ENCODE measurements at regions not wholly inside any gene's neighbourhood (a gene's known extent, or its start where the extent isn't known, plus 50 kb on each side); places are given as distances from the start of the nearest gene placed in this dataset.

GRCh38 chr12:92601176-92601575 lies 101.6 kb upstream of the PLEKHG7 start:
- H3K4me3 ChIP-seq (ENCODE audit: severe bottlenecking): no peak overlapping the region
- no peaks in the 10 kb centered on the region for H3K27me3 ChIP-seq (ENCODE audit: insufficient read depth, poor library complexity, severe bottlenecking)
- no peak for DNase-seq (ENCODE audit: low spot score)
- no peaks in the 10 kb centered on the region for H3K36me3 ChIP-seq (ENCODE audit: low read depth)
- H3K4me1 ChIP-seq (ENCODE audit: insufficient read depth, poor library complexity, severe bottlenecking): peaks cover 34% of the 10 kb centered on the region
- H3K9me3 ChIP-seq (ENCODE audit: severe bottlenecking): peaks cover 10% of the 10 kb centered on the region
- peak overlapping the region; percentile 98 for H3K27ac ChIP-seq (ENCODE audit: poor library complexity, severe bottlenecking)
- ATAC-seq (ENCODE audit: low read depth): no peak
- TF ChIP-seq CTCF (IDR thresholded peaks at IDR 0.05; ENCODE audit: poor library complexity, severe bottlenecking): no peak

- H3K27ac ChIP-seq (ENCODE audit: poor library complexity, severe bottlenecking): peak overlapping the region; percentile 98
- H3K27me3 ChIP-seq (ENCODE audit: insufficient read depth, poor library complexity, severe bottlenecking): no peaks in the 10 kb centered on the region
- no peak for TF ChIP-seq CTCF (IDR thresholded peaks at IDR 0.05; ENCODE audit: poor library complexity, severe bottlenecking)
- no peak overlapping the region for H3K4me3 ChIP-seq (ENCODE audit: severe bottlenecking)
- H3K4me1 ChIP-seq (ENCODE audit: insufficient read depth, poor library complexity, severe bottlenecking): peaks cover 45% of the 10 kb centered on the region
- ATAC-seq (ENCODE audit: low read depth): no peak
- peaks cover 10% of the 10 kb centered on the region for H3K9me3 ChIP-seq (ENCODE audit: severe bottlenecking)
- DNase-seq (ENCODE audit: low spot score): no peak
- H3K36me3 ChIP-seq (ENCODE audit: low read depth): no peaks in the 10 kb centered on the region
Observed at GRCh38 chr12:92600052-92600451, 102.7 kb upstream of the PLEKHG7 start.

- no peak for TF ChIP-seq CTCF (IDR thresholded peaks at IDR 0.05; ENCODE audit: poor library complexity, severe bottlenecking)
- H3K27me3 ChIP-seq (ENCODE audit: insufficient read depth, poor library complexity, severe bottlenecking): no peaks in the 10 kb centered on the region
- peaks cover 10% of the 10 kb centered on the region for H3K9me3 ChIP-seq (ENCODE audit: severe bottlenecking)
- H3K4me1 ChIP-seq (ENCODE audit: insufficient read depth, poor library complexity, severe bottlenecking): peaks cover 56% of the 10 kb centered on the region
- no peak overlapping the region for H3K4me3 ChIP-seq (ENCODE audit: severe bottlenecking)
- DNase-seq (ENCODE audit: low spot score) (no peak), ATAC-seq (ENCODE audit: low read depth) (peak; percentile 42; the same call in 2 of the 3 replicates)
- H3K27ac ChIP-seq (ENCODE audit: poor library complexity, severe bottlenecking): peak overlapping the region; percentile 99
- no peaks in the 10 kb centered on the region for H3K36me3 ChIP-seq (ENCODE audit: low read depth)
Observed at GRCh38 chr12:92597997-92598396, 104.8 kb upstream of the PLEKHG7 start.

DNA sequence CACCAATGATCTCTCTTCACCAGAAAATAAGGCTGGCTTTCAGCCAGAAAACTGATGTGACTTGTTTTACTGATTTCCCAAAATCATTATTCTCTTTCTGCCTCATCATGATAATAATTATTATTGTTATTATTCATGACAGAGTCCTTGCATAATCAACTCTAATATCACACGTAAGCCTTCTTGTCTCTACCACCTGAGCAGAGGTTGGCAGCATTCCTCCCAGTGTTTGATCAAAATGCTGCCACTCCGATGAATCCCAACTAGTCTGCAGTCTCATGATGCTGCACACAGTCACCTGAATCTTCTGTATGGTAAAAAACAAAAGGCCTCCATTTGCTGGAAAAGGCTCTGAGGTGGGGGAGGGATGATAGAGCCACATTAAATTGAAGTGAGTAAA lies 105.7 kb upstream of the PLEKHG7 start:
- peaks cover 57% of the 10 kb centered on the region for H3K4me1 ChIP-seq (ENCODE audit: insufficient read depth, poor library complexity, severe bottlenecking)
- no peaks in the 10 kb centered on the region for H3K36me3 ChIP-seq (ENCODE audit: low read depth)
- no peak for DNase-seq (ENCODE audit: low spot score)
- peak overlapping the region; percentile 99 for H3K27ac ChIP-seq (ENCODE audit: poor library complexity, severe bottlenecking)
- no peak for ATAC-seq (ENCODE audit: low read depth)
- no peak for TF ChIP-seq CTCF (IDR thresholded peaks at IDR 0.05; ENCODE audit: poor library complexity, severe bottlenecking)
- H3K9me3 ChIP-seq (ENCODE audit: severe bottlenecking): peaks cover 10% of the 10 kb centered on the region
- H3K4me3 ChIP-seq (ENCODE audit: severe bottlenecking): no peak overlapping the region
- H3K27me3 ChIP-seq (ENCODE audit: insufficient read depth, poor library complexity, severe bottlenecking): no peaks in the 10 kb centered on the region

DNA sequence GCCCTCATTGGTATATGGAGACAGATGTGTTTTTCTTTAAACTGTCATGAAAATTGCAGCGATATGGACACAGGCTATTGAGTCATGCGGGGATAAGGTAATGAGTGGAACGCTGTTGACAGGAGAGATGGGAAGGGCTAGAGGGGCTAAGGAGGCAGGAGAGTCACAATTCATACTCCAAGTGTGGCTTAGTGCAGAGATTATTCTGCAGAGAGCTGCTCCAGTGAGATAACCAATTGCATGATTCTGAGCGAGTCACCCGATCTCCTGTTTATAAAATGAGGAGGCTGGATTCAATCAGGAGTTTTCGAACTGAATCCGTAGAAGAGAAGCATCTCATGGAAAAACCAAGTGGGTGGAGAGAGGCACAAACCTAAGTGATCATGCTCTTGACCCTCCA lies 106.4 kb upstream of the PLEKHG7 start:
- H3K9me3 ChIP-seq (ENCODE audit: severe bottlenecking): peaks cover 8% of the 10 kb centered on the region
- no peaks in the 10 kb centered on the region for H3K36me3 ChIP-seq (ENCODE audit: low read depth)
- peaks cover 54% of the 10 kb centered on the region for H3K4me1 ChIP-seq (ENCODE audit: insufficient read depth, poor library complexity, severe bottlenecking)
- DNase-seq (ENCODE audit: low spot score) (no peak), ATAC-seq (ENCODE audit: low read depth) (no peak)
- H3K4me3 ChIP-seq (ENCODE audit: severe bottlenecking): no peak overlapping the region
- no peak for TF ChIP-seq CTCF (IDR thresholded peaks at IDR 0.05; ENCODE audit: poor library complexity, severe bottlenecking)
- no peaks in the 10 kb centered on the region for H3K27me3 ChIP-seq (ENCODE audit: insufficient read depth, poor library complexity, severe bottlenecking)
- H3K27ac ChIP-seq (ENCODE audit: poor library complexity, severe bottlenecking): peak overlapping the region; percentile 99
